ENCODE measurements at regions not wholly inside any gene's neighbourhood (a gene's known extent, or its start where the extent isn't known, plus 50 kb on each side); places are given as distances from the start of the nearest gene placed in this dataset.
"Not testable (repeated sequence)": the region's sequence is repeated elsewhere in the genome, so short reads cannot be mapped to it uniquely, and the experiment has no call there.

DNA sequence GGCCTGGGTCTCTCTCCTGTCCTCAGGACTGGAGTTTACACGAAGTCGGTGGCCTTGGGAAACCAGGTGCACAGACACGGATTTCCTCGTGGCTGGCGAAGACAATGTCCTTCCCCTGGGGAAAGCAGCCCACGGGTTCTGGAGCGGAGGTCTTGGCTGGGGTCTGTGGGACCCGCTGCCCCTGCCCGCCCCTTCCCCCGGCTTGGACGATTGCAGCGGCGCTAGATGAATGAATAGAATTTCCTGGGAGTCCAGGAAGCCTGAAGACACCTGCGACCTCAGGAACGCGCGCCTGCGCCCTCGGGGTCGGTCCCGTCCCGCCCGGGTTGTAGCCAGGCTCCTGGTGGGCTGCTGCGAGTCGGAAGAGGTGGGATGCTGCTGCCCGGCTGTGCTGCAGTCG, 564.7 kb downstream of the TSPY10 start:
- Histone ChIP-seq H3K9me3 (no peaks in the 10 kb centered on the region), H3K27ac (no peak overlapping the region), H3K27me3 (no peaks in the 10 kb centered on the region), H3K4me1 (no peaks in the 10 kb centered on the region), H3K36me3 (no peaks in the 10 kb centered on the region), H3K4me3 (no peak overlapping the region)
- TF ChIP-seq, protein P1, sequence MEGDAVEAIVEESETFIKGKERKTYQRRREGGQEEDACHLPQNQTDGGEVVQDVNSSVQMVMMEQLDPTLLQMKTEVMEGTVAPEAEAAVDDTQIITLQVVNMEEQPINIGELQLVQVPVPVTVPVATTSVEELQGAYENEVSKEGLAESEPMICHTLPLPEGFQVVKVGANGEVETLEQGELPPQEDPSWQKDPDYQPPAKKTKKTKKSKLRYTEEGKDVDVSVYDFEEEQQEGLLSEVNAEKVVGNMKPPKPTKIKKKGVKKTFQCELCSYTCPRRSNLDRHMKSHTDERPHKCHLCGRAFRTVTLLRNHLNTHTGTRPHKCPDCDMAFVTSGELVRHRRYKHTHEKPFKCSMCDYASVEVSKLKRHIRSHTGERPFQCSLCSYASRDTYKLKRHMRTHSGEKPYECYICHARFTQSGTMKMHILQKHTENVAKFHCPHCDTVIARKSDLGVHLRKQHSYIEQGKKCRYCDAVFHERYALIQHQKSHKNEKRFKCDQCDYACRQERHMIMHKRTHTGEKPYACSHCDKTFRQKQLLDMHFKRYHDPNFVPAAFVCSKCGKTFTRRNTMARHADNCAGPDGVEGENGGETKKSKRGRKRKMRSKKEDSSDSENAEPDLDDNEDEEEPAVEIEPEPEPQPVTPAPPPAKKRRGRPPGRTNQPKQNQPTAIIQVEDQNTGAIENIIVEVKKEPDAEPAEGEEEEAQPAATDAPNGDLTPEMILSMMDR (IDR thresholded peaks at IDR 0.05) = no peak
- TF ChIP-seq EP300 (IDR thresholded peaks at IDR 0.05) = no peak
- no peak for TF ChIP-seq POLR2AphosphoS5 (IDR thresholded peaks at IDR 0.05)
- TF ChIP-seq POLR2A (IDR thresholded peaks at IDR 0.05) = no peak
- 67 to 81% methylated on average over 27 of the region's 27 CpGs for whole genome bisulfite sequencing, 2 donors
- intact Hi-C loops (cut with DNase I) = no loop called here
- DNase-seq = peak; percentile 55

DNA sequence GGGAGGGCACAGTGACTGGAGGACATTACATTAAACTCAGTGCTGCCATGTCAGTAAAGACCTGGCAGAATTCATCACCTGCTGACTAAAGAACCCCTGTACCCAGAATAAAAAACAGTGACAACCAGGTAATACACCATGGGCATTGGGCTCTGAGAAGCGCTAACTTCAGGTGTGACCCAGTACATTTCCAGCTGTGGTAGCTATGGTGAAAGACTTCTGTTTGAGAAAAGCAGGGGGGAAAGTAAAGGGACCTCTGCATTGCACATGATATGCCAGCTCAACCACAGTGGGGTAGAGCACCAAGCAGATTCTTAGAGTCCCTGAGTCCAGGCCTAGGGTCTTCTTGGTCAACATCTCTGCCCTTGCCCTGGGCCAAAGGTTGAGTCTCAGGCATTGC, 578.6 kb downstream of the TSPY10 start:
- H3K4me3 ChIP-seq; H3K27me3 ChIP-seq; intact Hi-C loops (cut with DNase I); H3K4me1 ChIP-seq; H3K9me3 ChIP-seq; H3K36me3 ChIP-seq; H3K27ac ChIP-seq; DNase-seq: not testable (repeated sequence)
- 82 to 87% methylated on average over 1 of the region's 1 CpG for WGBS, 2 donors

Small RNAs in the stretch of these regions (small RNA-seq; reads per million reads assigned to genes)
- gene RNA5SP519 = 0 to 0.44 (median 0.11) reads per million in 3 donors

Data from sigmoid colon (tissue), 6 donors.